ENCODE measurements at regions not wholly inside any gene's neighbourhood (a gene's known extent, or its start where the extent isn't known, plus 50 kb on each side); places are given as distances from the start of the nearest gene placed in this dataset.

DNA sequence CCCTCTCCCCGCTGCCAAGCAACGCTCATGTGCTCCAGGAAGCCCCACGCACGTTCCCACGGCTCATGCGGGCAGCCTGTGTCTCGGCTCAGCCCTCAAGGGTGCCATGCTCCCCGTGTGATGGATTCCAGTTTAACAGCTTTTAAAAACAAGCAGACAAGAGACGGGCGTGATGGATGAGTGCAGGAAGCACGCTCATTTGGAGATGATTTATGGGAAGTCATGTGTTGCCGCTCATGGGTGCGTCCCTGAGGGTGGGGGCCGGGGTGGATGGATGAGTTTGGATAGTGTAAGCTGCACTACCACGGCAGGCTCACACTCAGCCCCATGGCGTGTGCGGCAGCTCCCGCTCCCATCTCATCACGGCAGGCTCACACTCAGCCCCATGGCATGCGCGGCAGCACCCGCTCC is 132.8 kb downstream of the RBFOX3 start:
- TF ChIP-seq, protein P1, sequence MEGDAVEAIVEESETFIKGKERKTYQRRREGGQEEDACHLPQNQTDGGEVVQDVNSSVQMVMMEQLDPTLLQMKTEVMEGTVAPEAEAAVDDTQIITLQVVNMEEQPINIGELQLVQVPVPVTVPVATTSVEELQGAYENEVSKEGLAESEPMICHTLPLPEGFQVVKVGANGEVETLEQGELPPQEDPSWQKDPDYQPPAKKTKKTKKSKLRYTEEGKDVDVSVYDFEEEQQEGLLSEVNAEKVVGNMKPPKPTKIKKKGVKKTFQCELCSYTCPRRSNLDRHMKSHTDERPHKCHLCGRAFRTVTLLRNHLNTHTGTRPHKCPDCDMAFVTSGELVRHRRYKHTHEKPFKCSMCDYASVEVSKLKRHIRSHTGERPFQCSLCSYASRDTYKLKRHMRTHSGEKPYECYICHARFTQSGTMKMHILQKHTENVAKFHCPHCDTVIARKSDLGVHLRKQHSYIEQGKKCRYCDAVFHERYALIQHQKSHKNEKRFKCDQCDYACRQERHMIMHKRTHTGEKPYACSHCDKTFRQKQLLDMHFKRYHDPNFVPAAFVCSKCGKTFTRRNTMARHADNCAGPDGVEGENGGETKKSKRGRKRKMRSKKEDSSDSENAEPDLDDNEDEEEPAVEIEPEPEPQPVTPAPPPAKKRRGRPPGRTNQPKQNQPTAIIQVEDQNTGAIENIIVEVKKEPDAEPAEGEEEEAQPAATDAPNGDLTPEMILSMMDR (IDR thresholded peaks at IDR 0.05), result no peak
- TF ChIP-seq POLR2A (IDR thresholded peaks at IDR 0.05) (no peak), POLR2AphosphoS5 (IDR thresholded peaks at IDR 0.05) (no peak)

Data from prostate gland (tissue), 2 donors.